ENCODE measurements at regions not wholly inside any gene's neighbourhood (a gene's known extent, or its start where the extent isn't known, plus 50 kb on each side); places are given as distances from the start of the nearest gene placed in this dataset.
"Not testable (repeated sequence)": the region's sequence is repeated elsewhere in the genome, so short reads cannot be mapped to it uniquely, and the experiment has no call there.

GRCh38 chr4:106806158-106806797 is 229.8 kb downstream of the DKK2 start:
- DNase-seq (ENCODE audit: low read depth), result no peak
- H3K4me3 ChIP-seq (ENCODE audit: low read depth, low read length), result no peak overlapping the region
- TF ChIP-seq CTCF (IDR thresholded peaks at IDR 0.05; ENCODE audit: insufficient read depth, low read depth, low read length, missing control alignments), result no peak

GRCh38 chr4:106803083-106803482 is 233.0 kb downstream of the DKK2 start:
- H3K4me3 ChIP-seq (ENCODE audit: low read depth, low read length), result no peak overlapping the region
- no peak for DNase-seq (ENCODE audit: low read depth)
- no peak for TF ChIP-seq CTCF (IDR thresholded peaks at IDR 0.05; ENCODE audit: insufficient read depth, low read depth, low read length, missing control alignments)

- no peak for DNase-seq (ENCODE audit: low read depth)
- no peak for TF ChIP-seq CTCF (IDR thresholded peaks at IDR 0.05; ENCODE audit: insufficient read depth, low read depth, low read length, missing control alignments)
- H3K4me3 ChIP-seq (ENCODE audit: low read depth, low read length), result no peak overlapping the region
Observed at GRCh38 chr4:106801386-106801785, 234.7 kb downstream of the DKK2 start.

- TF ChIP-seq CTCF (IDR thresholded peaks at IDR 0.05; ENCODE audit: insufficient read depth, low read depth, low read length, missing control alignments), result no peak
- no peak for DNase-seq (ENCODE audit: low read depth)
Observed at GRCh38 chr4:106796876-106797275, 239.2 kb downstream of the DKK2 start.

DNA sequence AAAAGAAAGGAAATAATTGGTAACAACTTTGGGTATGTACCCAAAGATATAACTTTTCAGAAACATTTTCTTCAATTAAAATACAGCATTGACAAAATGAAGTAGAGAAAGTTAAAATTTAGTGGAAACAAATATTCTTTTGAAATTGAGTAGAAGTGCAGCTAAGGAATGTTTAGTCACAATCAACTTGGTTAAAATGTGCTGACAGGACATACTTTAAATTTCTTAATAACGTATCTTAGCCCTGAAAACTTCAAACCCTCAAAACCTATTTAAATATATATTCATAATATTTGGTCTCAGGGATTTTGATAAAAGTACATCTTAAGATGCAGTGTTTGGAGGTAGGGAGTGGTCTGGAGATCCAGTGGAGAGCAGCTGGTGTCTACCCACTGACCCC is 240.8 kb downstream of the DKK2 start:
- no peak for TF ChIP-seq CTCF (IDR thresholded peaks at IDR 0.05; ENCODE audit: insufficient read depth, low read depth, low read length, missing control alignments)
- DNase-seq (ENCODE audit: low read depth), result no peak
- no peak overlapping the region for H3K4me3 ChIP-seq (ENCODE audit: low read depth, low read length)

More at GRCh38 chr4:106796876-106797275, 239.2 kb downstream of the DKK2 start:
- no peak overlapping the region for H3K4me3 ChIP-seq (ENCODE audit: low read depth, low read length)

- no peak overlapping the region for H3K4me3 ChIP-seq (ENCODE audit: low read depth, low read length)
- TF ChIP-seq CTCF (IDR thresholded peaks at IDR 0.05; ENCODE audit: insufficient read depth, low read depth, low read length, missing control alignments), result no peak
- DNase-seq (ENCODE audit: low read depth), result no peak
Observed at GRCh38 chr4:106793933-106794332, 242.2 kb downstream of the DKK2 start.

DNA sequence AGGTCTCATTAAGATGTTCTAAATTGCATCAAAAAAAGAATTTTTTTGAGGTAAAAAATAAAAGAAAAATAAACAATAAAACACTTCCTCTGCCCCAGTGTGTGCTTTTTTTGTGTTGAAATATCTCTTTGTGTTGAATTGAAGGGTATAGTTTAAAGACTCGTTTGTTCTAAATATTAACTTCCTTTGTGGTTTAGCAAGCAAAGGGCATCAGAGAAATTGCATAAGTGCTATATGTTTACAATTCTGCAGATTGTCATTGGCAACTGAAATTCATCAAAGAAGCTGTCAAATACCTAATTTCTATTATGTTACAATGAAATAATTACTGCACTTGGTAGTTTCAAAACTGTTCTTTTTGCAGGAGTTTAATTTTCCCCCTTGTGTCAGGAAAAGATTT is 260.5 kb downstream of the DKK2 start:
- no peak for DNase-seq (ENCODE audit: low read depth)
- no peak for TF ChIP-seq CTCF (IDR thresholded peaks at IDR 0.05; ENCODE audit: insufficient read depth, low read depth, low read length, missing control alignments)
- H3K4me3 ChIP-seq (ENCODE audit: low read depth, low read length), result no peak overlapping the region

GRCh38 chr4:106774055-106774454 is 262.1 kb downstream of the DKK2 start:
- not testable (repeated sequence) for DNase-seq (ENCODE audit: low read depth); H3K4me3 ChIP-seq (ENCODE audit: low read depth, low read length)

All from GM12865 (cell line).